Activated T-cell treated with anti-CD3 and anti-CD28 coated beads, Interleukin-2, amount 50 U/mL, for 4 hours (primary cell): ENCODE measurements at regions not wholly inside any gene's neighbourhood (a gene's known extent, or its start where the extent isn't known, plus 50 kb on each side); places are given as distances from the start of the nearest gene placed in this dataset.

ENCODE experiments used
- ATAC-seq, 2 donors: fragments of 200-7000 bp; cut with Tn5 transposase; one replicate each; pipeline ENCODE4 v1.10.0; 2021
- DNase-seq: peaks from one replicate; pipeline ENCODE4 v3.0.0-alpha.2; 2020
- H3K27me3 Mint-ChIP-seq: one replicate; pipeline ENCODE4 v1.8.0; 2021; ENCODE audit warnings: low read depth, mixed read lengths
- H3K36me3 Mint-ChIP-seq: one replicate; pipeline ENCODE4 v1.8.0; 2022; ENCODE audit warnings: mixed read lengths; ENCODE audit not compliant: insufficient read depth
- H3K4me1 Mint-ChIP-seq: one replicate; pipeline ENCODE4 v1.8.0; 2021; ENCODE audit warnings: low read depth, mixed read lengths
- H3K4me3 Mint-ChIP-seq: one replicate; pipeline ENCODE4 v1.8.0; 2021; ENCODE audit warnings: mild to moderate bottlenecking, moderate library complexity, mixed read lengths
- H3K9me3 Mint-ChIP-seq: one replicate; pipeline ENCODE4 v1.8.0; 2021; ENCODE audit warnings: mixed read lengths

DNA sequence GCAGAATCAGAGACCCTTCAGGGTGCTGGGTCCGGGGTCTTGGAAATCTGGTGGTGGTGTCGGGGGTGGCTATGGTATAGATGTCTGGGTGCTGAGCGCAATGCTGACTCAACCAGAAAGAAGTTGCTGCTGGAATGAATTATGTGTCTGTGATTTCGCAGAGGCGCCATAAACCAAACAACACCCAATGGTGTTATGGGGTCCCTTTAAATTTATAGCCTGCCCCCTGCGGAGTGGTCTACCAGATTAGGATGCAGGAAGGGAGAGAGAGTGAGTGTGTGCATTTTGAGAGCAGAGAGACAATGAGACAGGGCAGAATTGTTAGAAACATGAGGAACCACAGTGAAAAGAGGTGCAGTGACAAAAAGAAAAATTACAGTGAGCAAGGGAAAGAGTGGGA, 100.7 kb upstream of the CDH11 start:
- Mint-ChIP-seq H3K27me3 (no peaks in the 10 kb centered on the region), H3K9me3 (peaks cover 3% of the 10 kb centered on the region), H3K4me3 (no peak overlapping the region), H3K36me3 (no peaks in the 10 kb centered on the region), H3K4me1 (no peaks in the 10 kb centered on the region)
- ATAC-seq (no peak), DNase-seq (no peak)

DNA sequence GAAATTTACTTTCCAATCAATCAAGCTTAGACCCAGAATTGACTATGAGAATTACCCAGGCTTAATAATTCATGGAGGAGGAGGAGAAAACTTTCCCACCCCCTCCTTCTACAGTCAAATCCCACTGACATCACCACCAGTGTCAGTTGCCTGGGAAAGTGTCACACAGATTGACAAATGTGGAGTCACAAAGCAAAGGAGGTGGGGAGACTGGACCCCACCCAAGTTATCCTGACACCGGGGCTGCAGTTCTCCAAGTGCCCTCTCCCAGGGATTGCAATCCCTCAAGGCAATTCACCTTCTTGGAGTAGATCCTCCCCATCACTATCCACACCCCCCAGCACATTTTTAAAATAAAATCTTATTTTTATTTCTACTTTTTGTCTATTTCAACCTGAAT, 100.2 kb upstream of the CDH11 start:
- H3K9me3 Mint-ChIP-seq: peaks cover 3% of the 10 kb centered on the region
- H3K27me3 Mint-ChIP-seq: no peaks in the 10 kb centered on the region
- ATAC-seq (no peak), DNase-seq (no peak)
- no peaks in the 10 kb centered on the region for H3K4me1 Mint-ChIP-seq
- no peaks in the 10 kb centered on the region for H3K36me3 Mint-ChIP-seq
- no peak overlapping the region for H3K4me3 Mint-ChIP-seq

DNA sequence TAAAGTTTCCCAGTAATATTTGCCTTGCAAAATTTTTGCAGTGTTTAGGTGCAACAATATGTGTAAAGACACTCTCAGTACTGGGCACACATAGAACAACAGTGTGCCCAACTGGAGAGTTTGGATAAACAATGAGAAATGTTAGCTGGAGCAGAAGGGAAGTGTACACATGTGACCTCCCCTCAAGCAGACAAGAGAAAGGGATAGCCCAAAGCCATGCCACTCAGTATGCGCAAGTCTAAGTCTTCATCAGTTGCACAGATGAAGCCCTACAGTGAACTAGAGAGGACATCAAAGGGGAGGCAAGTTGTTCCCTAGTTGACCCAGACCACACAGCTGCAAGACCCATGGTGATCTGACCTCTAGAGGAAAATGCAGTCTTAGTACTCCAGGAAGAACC, 97.9 kb upstream of the CDH11 start:
- no peak overlapping the region for H3K4me3 Mint-ChIP-seq
- H3K36me3 Mint-ChIP-seq: no peaks in the 10 kb centered on the region
- H3K27me3 Mint-ChIP-seq: no peaks in the 10 kb centered on the region
- peaks cover 6% of the 10 kb centered on the region for H3K9me3 Mint-ChIP-seq
- ATAC-seq (no peak), DNase-seq (no peak)
- no peaks in the 10 kb centered on the region for H3K4me1 Mint-ChIP-seq

DNA sequence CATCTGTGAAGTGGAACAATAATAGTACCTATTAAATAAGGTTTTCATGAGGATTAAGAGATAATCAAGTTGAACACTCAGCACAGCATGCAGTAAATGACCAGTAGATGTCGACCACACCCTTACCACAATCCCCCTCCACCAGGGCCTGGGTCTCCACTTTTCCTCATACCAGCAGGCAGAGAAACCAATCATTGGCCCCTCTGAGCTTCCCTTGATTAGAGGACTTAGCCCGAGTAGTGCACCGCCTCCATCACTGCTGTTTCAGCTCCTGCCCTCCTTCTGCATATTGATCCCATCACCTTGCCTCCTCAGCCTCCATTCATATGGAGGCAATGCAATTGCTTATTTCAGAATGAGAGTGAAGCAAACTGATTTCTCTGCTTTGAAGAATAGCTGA, 96.5 kb upstream of the CDH11 start:
- Mint-ChIP-seq H3K36me3 (no peaks in the 10 kb centered on the region), H3K4me1 (no peaks in the 10 kb centered on the region), H3K9me3 (peaks cover 3% of the 10 kb centered on the region), H3K27me3 (no peaks in the 10 kb centered on the region), H3K4me3 (no peak overlapping the region)
- no peak for ATAC-seq
- no peak for DNase-seq

DNA sequence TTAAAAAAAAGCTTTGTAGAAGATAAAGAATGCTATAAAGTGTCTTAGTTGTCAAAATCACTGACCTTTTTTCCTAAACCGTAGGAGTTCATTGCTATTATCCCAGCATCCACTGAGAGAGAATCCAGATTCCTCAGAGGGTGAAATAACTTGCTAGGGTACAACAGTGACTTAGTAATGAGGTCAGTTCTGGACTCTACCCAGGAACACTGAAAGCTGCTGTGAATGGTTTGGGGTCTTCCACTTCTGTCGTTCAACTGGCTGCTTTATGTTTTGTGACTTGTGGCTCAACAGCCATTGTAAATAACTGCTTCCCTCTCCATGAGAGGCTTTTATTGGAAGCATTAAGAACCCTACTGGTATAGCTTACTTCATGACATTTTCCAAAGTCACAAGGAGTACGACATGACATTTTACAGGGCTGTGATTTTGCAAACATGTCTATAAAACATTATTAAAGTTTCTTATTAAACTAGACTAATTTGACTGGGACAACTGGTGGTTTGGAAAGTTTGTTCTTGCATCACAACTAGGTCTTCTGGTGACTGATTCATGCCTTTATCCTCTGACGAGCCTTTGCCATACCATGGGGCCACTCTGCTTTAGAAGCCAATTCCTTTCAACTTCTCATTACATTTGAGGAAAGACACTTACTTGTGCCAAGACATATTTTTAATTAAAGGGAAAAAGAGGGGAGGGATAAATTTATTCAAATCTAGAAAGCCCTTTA, 92.2 kb upstream of the CDH11 start:
- no peaks in the 10 kb centered on the region for H3K27me3 Mint-ChIP-seq
- no peaks in the 10 kb centered on the region for H3K4me1 Mint-ChIP-seq
- H3K36me3 Mint-ChIP-seq: no peaks in the 10 kb centered on the region
- H3K9me3 Mint-ChIP-seq: peaks cover 3% of the 10 kb centered on the region
- DNase-seq (no peak), ATAC-seq (no peak)
- H3K4me3 Mint-ChIP-seq: no peak overlapping the region

DNA sequence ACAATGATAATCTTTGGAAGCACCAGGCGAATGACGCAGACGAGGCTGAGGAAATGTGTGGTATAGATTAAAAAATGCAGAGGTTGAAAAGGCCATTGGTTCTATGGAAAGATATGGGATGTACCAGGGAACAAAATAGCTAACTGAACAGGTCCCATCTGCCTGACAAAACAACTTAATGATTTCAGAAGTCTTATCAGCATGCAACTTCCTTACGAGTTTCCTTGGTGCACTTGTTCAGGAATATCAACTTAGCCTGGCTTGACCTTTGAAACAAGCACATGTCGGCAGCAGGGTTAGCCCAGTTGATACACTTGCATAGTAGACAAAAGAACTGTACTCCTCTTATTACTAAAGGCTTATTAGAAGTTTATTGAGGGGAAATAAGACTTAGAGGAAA, 90.9 kb upstream of the CDH11 start:
- no peak overlapping the region for H3K4me3 Mint-ChIP-seq

DNA sequence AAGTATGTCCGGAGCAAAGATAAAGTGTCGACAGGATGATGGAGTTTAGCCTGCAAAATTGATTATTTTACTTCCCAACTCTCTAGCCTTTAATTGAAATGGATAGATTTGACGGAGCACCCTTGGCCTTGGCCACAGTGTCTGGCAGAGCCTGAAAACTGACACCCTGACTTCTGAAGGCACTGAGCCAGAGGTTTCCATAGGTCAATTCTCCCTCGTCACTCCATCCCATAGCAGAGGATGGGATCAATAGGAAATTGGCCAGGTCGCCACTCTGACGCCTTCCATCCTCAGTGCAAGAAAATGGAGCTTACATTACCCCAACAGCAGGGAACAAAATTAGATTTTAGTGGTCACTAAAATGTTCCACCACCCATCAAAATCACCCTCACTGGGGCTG, 90.4 kb upstream of the CDH11 start:
- Mint-ChIP-seq H3K36me3 (no peaks in the 10 kb centered on the region), H3K9me3 (peaks cover 6% of the 10 kb centered on the region), H3K4me3 (no peak overlapping the region), H3K27me3 (no peaks in the 10 kb centered on the region), H3K4me1 (no peaks in the 10 kb centered on the region)
- DNase-seq (no peak), ATAC-seq (no peak)

More for the DNA sequence above, 90.9 kb upstream of the CDH11 start:
- Mint-ChIP-seq H3K27me3 (no peaks in the 10 kb centered on the region), H3K36me3 (no peaks in the 10 kb centered on the region), H3K4me1 (no peaks in the 10 kb centered on the region), H3K9me3 (peaks cover 3% of the 10 kb centered on the region)
- DNase-seq (no peak), ATAC-seq (no peak)

DNA sequence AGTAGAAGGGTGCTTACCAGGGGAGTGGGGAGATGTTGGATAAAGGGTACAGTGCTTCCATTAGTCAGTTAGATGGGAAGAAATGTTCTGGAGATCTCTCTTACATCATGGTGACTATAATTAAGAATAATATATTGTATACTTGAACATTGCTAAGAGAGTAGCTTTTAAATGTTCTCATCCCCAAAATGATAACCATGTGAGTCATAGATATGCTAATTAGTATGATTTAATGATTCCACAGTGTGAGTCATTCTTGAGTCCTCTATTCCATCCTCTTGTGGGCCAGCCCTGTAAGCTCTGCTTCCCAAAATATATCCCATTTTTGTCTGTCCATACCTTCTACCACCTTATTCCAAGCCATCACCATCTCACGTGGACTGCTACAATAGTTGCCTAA, 80.6 kb upstream of the CDH11 start:
- no peaks in the 10 kb centered on the region for H3K27me3 Mint-ChIP-seq
- no peak overlapping the region for H3K4me3 Mint-ChIP-seq
- H3K36me3 Mint-ChIP-seq: no peaks in the 10 kb centered on the region

DNA sequence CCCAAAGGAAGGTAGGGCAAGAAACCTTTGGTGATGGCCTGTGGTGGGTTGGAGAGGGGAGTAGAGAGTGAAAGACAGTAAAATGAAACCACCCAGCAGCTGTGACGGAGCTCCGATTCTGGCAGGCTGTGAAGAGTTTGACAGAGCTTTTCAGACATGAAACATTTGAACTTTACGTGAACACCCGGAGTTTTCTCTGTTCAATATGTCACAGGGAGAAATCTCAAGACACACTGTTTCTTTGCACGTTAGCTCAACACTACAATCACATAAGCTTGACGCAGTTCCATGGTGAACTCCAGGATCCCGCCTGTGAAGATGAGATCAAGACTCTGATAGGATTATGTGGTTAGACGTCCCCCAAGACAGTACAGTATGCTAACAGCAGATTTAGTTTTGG, 79.6 kb upstream of the CDH11 start:
- ATAC-seq (no peak), DNase-seq (no peak)
- no peaks in the 10 kb centered on the region for H3K27me3 Mint-ChIP-seq
- H3K36me3 Mint-ChIP-seq: no peaks in the 10 kb centered on the region
- no peak overlapping the region for H3K4me3 Mint-ChIP-seq
- no peaks in the 10 kb centered on the region for H3K4me1 Mint-ChIP-seq
- peaks cover 11% of the 10 kb centered on the region for H3K9me3 Mint-ChIP-seq

More for the DNA sequence above, 80.6 kb upstream of the CDH11 start:
- ATAC-seq (no peak), DNase-seq (no peak)
- Mint-ChIP-seq H3K9me3 (peaks cover 18% of the 10 kb centered on the region), H3K4me1 (no peaks in the 10 kb centered on the region)

DNA sequence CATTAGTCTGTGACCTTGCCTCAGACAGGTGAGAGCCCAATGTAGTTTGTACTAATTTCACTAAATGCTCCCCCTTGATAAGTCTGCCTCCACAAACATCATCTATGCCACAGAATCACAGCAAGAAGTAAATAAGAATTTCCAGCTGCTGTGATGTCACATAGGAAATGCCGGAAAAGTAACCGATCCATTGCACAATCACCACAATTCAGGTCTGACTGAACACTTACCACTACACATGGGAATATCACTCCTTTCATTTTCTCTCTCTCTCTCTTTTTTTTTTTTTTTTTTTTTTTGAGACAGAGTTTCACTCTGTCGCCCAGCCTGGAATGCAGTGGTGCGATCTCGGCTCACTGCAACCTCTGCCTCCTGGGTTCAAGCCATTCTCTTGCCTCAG, 79.0 kb upstream of the CDH11 start:
- peaks cover 9% of the 10 kb centered on the region for H3K9me3 Mint-ChIP-seq

DNA sequence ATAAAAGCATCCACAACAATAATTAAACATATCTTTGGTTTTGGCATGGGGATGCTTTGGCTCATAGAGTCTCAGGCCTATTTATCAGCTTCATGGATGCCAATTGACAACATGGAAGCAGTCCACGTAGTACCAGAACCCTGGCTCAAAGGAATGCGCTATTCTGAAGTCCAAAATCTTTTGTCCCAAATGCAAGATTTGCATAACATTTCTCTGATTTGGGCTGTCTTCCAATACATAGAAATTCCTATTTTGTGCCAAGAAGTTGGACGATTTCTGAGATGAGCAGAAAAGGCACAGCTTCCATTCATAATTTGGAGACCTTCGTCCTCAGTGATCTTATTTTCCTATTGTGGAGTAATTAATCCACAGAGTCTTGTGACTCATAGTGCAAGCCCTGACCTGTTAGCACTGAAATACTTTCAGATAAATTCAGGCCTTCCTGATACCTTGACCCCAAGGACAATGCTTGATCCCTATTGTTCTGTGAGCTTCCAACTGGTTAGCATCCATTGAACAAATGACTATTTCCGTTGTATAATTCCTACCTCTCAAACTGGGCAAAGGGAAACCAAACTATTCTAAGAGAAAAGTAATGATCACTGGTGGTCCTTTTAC, 78.4 kb upstream of the CDH11 start:
- Mint-ChIP-seq H3K4me1 (no peaks in the 10 kb centered on the region), H3K36me3 (no peaks in the 10 kb centered on the region), H3K4me3 (no peak overlapping the region), H3K9me3 (peaks cover 9% of the 10 kb centered on the region), H3K27me3 (no peaks in the 10 kb centered on the region)
- no peak for ATAC-seq
- DNase-seq: no peak

More for the DNA sequence above, 79.0 kb upstream of the CDH11 start:
- ATAC-seq (no peak), DNase-seq (no peak)
- H3K4me3 Mint-ChIP-seq: no peak overlapping the region
- H3K4me1 Mint-ChIP-seq: no peaks in the 10 kb centered on the region
- no peaks in the 10 kb centered on the region for H3K36me3 Mint-ChIP-seq
- H3K27me3 Mint-ChIP-seq: no peaks in the 10 kb centered on the region

DNA sequence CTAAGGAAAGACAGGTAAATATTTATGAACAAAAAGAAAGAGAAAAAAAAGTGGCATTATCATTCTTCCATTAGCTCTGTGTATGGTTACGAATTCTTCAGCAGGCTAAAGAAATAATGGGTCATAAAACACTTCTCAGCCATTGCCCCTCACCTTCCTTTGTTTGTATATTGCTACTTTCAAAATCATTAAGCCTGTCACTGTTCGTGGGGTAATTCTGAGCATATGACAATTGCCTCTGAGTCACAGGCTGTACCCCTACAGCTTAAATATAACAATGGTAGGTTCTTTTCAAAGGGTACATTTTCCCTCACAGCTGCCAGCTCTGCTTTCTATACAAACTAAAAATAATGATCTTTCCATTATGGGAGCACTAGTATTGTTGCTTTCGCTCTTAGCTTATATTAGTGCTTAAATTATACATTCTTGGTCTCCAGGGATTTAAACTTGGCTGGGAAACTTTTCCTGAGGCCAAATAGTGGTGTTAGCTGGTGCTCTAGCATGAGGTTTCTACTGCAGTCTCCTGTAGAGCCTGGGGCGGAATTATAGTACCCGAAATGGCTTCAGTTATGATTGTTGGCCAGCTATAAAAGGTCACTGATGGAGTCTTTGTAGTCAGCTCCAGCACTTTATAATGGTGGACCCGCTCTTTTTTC, 74.7 kb upstream of the CDH11 start:
- DNase-seq: no peak
- H3K4me3 Mint-ChIP-seq: no peak overlapping the region
- H3K9me3 Mint-ChIP-seq: peaks cover 3% of the 10 kb centered on the region
- H3K27me3 Mint-ChIP-seq: no peaks in the 10 kb centered on the region
- no peaks in the 10 kb centered on the region for H3K4me1 Mint-ChIP-seq
- H3K36me3 Mint-ChIP-seq: no peaks in the 10 kb centered on the region
- ATAC-seq: no peak

DNA sequence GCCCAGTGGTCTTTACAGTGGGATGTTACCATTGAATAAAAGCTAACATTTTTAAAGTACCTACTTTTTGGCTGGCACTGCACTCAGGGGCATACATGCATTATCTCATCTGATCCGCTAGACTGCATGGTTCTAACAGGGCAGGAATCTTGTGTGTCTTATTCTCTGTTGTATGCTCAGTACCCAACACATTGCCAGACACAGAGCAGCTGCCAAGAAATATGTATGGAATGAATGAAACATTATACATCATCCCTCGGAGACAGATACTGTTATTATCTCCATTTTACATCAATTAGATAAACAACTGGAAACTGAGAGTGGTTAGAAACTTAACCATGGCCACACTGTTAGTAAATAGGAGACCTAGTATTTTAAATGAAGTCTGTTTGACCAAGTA, 74.1 kb upstream of the CDH11 start:
- DNase-seq (no peak), ATAC-seq (no peak)
- H3K4me1 Mint-ChIP-seq: no peaks in the 10 kb centered on the region
- no peaks in the 10 kb centered on the region for H3K36me3 Mint-ChIP-seq
- H3K9me3 Mint-ChIP-seq: peaks cover 3% of the 10 kb centered on the region
- no peak overlapping the region for H3K4me3 Mint-ChIP-seq
- H3K27me3 Mint-ChIP-seq: no peaks in the 10 kb centered on the region

DNA sequence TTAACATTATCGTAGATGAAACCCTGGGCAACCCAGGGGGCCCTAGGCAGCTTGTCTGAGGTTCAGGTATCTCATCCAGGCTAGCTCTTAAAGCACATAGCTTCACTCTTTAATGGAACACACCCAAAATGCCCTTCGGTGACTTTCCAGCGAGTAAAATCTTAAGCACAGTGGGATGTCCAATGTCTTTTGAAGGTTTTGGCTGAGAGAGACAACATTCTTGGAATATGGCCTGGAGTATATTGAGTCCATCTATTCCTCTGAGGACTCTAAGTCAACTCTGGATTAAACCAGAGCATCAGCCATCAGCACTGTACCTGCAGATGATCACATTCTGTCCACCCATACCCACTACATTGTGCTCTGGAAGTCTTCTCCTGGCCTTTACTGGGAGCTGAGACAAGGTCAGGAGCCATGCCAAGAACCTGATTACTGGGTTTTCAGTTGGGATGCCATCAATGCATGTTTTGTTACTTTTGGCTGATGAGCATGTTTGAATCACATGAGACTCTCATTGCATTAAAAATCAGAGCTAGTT, 63.4 kb upstream of the CDH11 start:
- H3K27me3 Mint-ChIP-seq: no peaks in the 10 kb centered on the region

DNA sequence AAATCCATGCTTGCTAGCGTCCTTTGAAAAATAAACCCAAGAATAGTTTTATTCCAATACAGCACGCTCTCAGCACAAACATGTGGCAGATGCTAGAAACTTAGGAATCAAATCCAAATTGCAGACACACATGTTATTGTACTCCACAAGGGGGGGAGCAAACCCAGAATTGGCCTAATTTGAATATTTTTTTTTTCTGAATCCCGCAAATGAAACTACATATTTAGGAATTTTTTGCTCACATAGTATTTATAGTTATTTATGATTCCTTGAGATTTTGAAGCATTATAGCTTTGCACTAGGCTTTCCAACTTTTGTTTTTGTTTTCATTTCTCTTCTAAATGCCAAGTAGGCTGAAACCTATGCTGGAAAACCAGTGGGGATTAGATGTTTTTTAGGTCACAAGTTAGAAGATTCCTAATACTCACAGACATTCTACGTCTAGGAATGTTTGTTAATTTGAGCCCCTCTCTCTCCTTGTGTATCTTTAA, 59.3 kb upstream of the CDH11 start:
- no peak for ATAC-seq
- DNase-seq: no peak
- no peaks in the 10 kb centered on the region for H3K4me1 Mint-ChIP-seq

More for the DNA sequence above, 63.4 kb upstream of the CDH11 start:
- DNase-seq (no peak), ATAC-seq (no peak)
- Mint-ChIP-seq H3K4me1 (no peaks in the 10 kb centered on the region), H3K36me3 (no peaks in the 10 kb centered on the region), H3K4me3 (no peak overlapping the region), H3K9me3 (peaks cover 8% of the 10 kb centered on the region)

More for the DNA sequence above, 59.3 kb upstream of the CDH11 start:
- Mint-ChIP-seq H3K36me3 (no peaks in the 10 kb centered on the region), H3K4me3 (no peak overlapping the region), H3K9me3 (peaks cover 9% of the 10 kb centered on the region), H3K27me3 (no peaks in the 10 kb centered on the region)
